Caki2 (cell line): ENCODE measurements at regions not wholly inside any gene's neighbourhood (a gene's known extent, or its start where the extent isn't known, plus 50 kb on each side); places are given as distances from the start of the nearest gene placed in this dataset.
"Not testable (repeated sequence)": the region's sequence is repeated elsewhere in the genome, so short reads cannot be mapped to it uniquely, and the experiment has no call there.

ENCODE experiments used
- DNase-seq: peaks from one replicate; pipeline ENCODE4 v3.0.0-alpha.2; 2015; ENCODE audit warnings: low read depth
- in situ Hi-C: cut with HindIII; loops from 2 replicates; pipeline ENCODE4 v1.10.0; 2016; ENCODE audit warnings: low sequenced_read_pairs, low pct_unique_long_range_greater_than_20kb, mixed read lengths

DNA sequence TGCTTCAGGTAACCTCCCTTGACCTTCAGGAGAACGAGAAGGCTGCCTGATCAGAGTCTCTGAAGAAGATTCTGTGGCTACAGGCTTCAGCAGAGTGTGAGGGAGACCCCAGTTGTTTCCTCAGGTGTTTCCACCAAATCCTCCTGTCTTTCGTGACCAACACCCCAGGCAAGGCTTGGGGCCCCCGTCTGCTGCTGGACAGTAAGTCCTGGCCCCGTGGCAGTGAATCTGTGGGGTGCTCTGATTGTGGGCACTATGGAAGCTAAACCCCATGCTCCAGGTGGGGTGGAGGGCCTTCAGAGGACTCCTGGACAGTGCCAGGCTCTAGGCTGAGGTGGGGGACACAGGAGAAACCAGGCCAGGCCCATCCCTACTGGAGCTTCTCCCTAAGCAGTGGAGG lies 3083.7 kb downstream of the RPIA start:
- in situ Hi-C loops = not testable (repeated sequence)

DNA sequence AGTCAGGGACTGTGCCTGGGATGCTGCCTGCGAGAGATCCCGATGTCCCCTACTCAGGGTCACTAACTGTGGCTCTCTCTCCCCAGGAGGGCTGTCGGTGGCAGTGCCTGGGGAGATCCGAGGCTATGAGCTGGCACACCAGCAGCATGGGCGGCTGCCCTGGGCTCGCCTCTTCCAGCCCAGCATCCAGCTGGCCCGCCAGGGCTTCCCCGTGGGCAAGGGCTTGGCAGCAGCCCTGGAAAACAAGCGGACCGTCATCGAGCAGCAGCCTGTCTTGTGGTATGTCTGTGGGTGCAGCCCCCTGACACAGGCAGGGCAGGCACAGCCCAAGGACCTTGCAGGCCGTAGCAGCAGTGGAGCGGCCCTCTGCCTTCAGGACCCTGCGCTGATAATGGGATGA lies 3088.9 kb downstream of the RPIA start:
- in situ Hi-C loops, DNase-seq: not testable (repeated sequence)

More for the DNA sequence above, 3083.7 kb downstream of the RPIA start:
- not testable (repeated sequence) for DNase-seq

DNA sequence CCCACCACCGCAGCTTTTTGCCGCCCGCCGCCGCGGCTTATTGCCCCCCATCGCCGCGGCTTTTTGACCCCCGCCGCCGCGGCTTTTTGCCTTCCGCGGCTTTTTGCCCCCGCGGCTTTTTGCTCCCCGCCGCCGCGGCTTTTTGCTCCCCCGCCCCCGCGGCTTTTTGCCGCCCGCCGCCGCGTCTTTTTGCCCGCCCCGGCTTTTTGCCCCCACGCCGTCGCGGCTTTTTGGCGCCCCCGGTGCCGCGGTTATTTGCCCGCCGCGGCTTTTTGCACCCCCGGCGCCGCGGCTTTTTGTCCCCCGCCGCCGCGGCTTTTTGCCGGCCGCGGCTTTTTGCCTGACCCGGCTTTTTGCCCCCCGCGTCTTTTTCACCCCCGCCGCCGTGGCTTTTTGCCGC lies 3061.8 kb upstream of the TEKT4 start:
- in situ Hi-C loops, DNase-seq: not testable (repeated sequence)

DNA sequence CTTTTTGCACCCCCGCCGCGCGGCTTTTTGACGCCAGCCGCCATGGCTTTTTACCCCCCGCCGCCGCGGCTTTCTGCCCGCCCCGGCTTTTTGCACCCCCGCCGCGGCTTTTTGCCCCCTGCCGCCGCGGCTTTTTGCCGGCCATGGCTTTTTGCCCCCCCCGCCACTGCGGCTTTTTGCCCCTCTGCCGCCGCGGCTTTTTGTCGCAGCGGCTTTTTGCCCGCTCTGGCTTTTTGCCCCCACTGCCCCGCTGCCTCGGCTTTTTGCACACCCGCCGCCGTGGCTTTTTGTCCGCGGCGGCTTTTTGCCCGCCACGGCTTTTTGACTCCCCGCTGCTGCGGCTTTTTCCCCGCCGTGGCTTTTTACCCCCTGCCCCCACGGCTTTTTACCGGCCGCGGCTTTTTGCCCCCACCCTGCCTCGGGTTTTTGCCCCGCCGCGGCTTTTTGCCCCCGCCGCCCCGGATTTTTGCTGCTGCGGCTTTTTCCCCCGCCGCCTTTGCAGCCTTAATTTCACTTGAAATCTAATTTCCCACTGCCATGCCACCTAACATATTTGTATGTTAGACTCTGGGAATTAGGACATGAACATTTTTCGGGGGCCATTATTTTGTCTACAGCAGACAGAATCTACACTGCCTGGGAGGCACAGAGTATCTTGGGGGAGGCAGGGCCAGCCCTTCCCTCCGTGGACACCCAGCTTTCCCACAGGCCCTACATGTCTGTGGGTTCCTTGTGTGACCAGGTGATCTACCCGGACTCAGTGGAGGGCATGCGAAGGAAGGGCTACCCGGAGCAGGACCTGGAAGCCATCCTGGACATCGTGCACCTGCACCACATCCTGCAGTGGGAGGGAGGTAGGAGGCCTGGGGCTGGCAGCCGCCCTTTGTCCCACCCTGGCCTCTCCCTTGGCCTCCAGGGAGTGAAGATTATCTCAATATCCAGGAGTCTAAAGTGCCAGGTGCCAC lies 3031.0 kb upstream of the TEKT4 start:
- in situ Hi-C loops = no loop called here

DNA sequence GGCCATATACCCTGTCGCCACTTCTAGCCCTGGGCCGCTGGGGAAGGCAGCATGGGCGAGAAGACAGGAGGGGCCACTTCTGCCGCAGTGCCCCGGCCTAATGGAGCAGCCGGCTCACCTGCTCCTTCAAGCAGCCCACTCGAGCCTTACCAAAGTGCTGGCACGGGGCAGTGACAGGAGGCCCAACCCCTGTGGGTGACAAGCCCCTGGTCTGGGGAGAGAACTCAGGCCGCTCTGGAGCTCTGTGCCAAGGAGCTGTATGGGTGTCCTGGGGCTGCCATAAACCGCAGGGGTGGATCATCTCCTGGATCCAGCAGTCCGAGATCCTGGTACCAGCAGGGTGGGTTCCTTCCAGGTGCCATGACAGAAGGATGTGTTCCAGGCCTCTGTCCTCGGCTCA lies 3029.0 kb upstream of the TEKT4 start:
- DNase-seq, in situ Hi-C loops: not testable (repeated sequence)

More for the DNA sequence above, 3031.0 kb upstream of the TEKT4 start:
- no peak for DNase-seq

DNA sequence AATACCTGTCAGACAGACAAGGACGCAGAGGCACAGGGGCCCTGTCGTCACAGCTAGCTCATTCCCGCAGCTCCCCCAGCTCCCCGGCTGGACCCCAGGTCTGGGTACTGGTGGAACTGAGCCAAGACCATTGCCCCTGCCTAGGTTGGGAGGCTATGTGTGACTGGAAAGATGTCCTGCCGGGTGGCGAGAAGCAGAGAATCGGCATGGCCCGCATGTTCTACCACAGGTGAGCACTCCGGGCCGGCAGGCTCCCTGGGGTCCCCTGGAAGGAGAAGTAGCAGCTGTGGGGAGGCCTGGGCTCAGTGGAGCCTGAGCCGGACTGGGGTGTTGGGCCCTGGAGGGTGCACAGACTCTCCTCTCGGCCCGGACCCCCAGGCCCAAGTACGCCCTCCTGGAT lies 3028.3 kb upstream of the TEKT4 start:
- DNase-seq, in situ Hi-C loops: not testable (repeated sequence)

DNA sequence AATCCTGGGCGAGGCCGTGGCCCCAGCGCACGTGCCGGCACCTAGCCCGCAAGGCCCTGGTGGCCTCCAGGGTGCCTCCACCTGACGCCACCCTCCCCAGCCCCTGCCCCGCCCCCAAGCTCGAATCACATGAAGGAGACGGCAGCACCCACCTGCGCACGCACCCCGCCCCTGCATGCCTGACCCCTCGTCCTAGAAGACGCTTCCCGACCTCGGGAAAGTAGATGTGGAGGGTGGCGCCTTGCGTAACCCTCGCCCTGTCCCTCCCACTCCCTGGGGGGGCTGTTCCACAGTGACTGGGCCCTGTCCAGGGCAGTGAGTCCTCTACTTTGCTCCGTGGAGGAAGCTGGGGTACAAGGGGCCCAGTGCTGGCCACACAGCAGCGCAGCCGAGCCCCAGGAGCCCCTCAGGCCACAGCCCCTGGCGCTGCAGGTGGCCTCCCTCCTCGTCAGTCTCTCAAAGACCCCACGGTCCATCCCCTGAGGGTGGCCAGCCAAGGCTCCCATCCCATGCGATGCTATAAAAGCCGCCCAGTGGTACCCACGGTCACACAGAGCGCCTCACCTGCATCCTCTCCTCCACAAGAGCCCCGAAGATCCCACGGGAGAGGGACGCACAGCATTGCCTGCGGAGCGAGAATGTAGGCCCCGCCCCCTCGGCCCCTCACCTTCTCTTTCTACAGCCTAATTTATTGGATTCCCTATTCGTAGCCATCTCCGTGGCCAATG lies 3027.3 kb upstream of the TEKT4 start:
- DNase-seq, in situ Hi-C loops: not testable (repeated sequence)

DNA sequence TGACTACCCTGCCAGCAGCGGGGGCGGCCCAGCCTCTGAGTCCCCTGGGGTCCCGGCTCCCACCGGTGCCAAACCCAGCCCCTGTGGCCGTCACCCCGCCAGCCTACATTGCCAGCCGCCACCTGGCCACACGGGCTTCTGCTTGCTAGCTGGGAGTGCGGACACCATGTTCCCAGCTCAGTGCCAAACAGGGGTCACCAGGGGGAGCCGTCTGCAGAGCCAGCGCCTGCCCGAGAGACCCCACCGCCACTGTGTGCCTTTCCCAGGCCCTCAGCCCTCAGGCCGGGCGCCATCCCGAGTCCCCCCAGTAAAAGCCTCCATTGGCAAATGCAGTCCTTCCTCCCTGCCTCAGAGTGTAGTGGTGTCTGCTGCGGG lies 3026.8 kb upstream of the TEKT4 start:
- in situ Hi-C loops, DNase-seq: not testable (repeated sequence)

DNA sequence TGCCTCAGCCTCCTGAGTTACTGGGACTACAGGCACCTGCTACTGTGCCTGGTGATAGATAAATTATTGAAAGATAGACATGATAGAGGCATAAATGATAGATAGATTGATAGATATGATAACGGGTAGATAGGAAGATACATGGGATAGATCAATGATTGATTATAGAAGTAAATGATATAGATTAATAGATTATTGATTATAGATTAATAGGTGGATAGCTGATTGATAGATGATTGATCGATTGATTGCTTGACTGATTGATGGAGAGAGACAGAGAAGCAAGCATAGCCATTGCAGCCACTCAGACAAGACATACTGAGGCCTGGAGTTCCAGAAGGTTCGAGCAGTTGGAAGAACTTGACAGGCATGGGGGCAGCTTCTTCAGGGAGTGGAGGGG lies 3024.8 kb upstream of the TEKT4 start:
- DNase-seq, in situ Hi-C loops: not testable (repeated sequence)

DNA sequence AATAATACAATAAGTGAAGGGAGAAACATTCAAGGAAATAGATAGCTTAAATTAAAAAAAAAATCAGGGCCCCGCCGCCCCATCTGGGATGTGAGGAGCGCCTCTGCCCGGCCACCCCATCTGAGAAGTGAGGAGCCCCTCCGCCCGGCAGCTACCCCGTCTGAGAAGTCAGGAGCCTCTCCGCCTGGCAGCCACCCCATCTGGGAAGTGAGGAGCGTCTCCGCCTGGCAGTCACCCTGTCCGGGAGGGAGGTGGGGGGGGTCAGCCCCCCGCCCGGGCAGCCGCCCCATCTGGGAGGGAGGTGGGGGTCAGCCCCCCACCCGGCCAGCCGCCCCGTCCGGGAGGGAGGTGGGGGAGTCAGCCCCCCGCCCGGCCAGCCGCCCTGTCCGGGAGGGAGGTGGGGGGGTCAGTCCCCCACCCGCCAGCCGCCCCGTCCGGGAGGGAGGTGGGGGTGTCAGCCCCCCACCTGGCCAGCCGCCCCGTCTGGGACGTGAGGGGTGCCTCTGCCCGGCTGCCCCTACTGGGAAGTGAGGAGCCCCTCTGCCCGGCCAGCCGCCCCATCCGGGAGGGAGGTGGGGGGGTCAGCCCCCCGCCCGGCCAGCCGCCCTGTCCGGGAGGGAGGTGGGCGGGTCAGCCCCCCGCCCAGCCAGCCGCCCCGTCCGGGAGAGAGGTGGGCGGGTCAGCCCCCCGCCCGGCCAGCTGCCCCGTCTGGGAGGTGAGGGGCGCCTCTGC lies 3019.4 kb upstream of the TEKT4 start:
- in situ Hi-C loops, DNase-seq: not testable (repeated sequence)

DNA sequence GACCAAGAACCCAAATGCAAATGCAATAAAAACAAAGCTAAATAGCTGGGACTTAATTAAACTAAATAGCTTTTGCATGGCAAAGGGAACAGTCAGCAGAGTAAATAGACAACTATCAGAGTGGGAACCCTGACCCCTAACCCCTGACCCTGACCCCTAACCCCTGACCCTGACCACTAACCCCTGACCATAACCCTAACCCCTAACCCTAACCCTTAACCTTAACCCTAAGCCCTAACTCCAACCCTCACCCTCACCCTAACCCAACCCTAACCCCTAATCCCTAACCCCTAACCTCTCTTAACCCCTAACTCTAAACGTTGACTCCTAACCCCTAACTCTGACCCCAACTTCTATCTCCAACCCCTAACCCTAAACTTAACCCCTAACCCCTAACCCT lies 3014.3 kb upstream of the TEKT4 start:
- DNase-seq, in situ Hi-C loops: not testable (repeated sequence)

DNA sequence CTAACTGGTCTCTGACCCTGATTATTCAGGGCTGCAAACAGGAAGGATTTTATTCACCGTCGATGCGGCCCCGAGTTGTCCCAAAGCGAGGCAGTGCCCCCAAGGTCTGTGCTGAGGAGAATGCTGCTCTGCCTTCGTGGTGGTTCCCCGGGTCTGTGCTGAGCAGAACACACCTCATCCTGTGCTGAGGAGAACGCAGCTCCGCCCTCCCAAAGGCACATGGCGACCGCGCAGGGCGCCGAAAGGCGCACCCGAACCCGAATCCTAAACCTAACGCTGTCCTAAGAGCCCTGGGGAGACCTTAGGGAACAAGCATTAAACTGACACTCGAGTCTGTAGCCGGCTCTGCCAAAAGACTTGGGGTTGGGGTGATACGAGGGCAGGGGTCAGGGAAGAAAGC lies 3013.5 kb upstream of the TEKT4 start:
- in situ Hi-C loops = not testable (repeated sequence)

DNA sequence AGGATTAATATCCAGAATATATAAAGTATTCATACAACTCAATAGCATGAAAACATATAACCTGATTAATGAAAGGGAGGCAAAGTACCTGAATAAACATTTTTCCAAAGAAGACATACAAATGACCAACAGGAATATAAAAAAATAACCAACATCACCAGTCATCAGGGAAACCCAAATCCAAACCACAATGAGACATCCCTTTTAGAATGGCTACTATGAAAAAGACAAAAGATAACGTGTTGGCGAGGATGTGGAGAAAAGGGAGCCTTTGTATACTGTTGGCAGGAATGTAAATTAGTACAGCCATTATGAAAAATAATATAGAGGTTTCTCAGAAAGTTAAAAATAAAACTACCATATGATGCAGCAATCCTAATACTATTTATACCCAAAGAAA lies 2999.5 kb upstream of the TEKT4 start:
- in situ Hi-C loops, DNase-seq: not testable (repeated sequence)

More for the DNA sequence above, 3013.5 kb upstream of the TEKT4 start:
- DNase-seq = not testable (repeated sequence)

DNA sequence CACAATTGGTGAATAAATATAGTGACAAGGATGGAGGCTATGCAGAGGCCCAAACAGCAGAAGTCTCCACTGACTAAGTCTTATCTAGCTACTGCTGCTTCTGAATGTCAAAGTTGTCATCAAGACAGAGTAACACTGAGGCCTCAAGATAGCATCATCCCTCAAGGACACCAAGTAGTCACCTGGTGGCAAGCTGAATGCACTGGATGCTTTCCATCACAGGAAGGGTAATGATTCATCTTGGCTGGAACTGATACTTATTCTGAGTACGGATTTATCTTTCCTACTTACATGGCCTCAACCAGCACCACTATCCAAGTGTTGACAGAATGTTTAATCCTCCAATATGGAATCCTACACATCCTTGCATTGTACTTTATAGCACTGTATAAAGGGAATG lies 2997.8 kb upstream of the TEKT4 start:
- in situ Hi-C loops = not testable (repeated sequence)

DNA sequence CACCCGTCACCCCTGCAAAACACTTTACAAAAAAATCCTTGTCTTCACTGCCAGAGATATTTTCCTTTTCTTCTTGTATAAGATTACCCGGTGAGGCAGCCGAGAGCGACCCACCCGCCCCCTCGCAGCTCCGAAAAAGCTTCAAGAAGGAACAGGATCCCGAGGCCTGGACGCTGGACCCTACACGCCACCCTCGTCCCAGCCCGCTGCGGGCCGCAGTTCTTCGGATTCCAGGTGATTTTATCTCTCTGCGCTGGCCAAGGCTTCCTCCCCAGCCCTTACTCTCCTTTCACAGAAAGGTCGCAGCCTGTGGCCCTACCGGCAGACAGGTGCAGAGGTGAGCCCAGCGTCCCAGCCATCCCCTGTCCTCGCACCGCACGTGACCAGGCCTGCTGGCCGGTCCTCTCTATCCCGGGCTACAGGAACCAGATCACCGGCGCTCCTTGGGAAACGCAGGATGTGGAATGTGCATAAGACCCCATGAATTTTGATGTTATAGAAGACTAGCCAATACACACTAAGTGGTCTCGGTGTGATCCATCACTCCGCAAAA lies 2993.5 kb upstream of the TEKT4 start:
- DNase-seq, in situ Hi-C loops: not testable (repeated sequence)

More for the DNA sequence above, 2997.8 kb upstream of the TEKT4 start:
- not testable (repeated sequence) for DNase-seq

DNA sequence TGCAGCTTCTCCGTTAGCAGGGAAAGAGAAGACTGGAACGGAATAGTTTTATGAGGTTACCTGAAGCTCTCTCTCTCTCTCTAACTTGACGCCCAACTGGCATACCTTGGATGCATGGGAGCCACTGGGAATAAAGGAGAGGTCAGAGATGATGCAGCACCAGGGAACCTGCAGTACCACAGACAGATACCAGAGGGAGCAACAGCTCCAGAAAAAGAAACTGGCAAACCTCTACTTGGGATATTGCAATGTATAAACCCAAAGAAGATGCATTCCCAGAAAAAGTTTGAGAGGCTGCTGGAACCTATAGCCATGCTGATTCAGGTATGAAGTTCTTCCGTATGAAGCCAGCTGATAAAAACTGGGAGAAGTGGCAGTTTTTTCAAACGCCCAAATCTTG lies 2976.1 kb upstream of the TEKT4 start:
- DNase-seq = peak; percentile 6

DNA sequence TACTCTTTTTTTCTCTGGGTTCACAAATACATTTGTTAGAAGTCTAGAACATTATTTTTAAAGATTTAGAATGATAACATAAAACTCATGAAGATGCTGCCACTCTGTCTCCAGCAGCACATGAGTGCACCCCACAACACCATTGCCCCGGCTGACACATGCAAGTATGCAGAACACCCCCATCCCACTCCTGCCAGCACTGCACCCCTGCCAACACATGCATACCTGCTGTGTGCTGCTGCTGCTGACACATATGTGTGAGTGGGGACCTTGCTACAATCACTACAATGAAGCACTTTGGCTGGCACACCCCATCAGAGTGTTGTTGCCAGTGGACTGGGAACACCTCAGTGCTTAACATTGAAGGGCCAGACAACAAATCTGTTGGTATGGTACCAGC lies 2953.6 kb upstream of the TEKT4 start:
- DNase-seq, in situ Hi-C loops: not testable (repeated sequence)

More for the DNA sequence above, 2976.1 kb upstream of the TEKT4 start:
- in situ Hi-C loops = not testable (repeated sequence)
